HG03439 (cell line): ENCODE measurements at regions not wholly inside any gene's neighbourhood (a gene's known extent, or its start where the extent isn't known, plus 50 kb on each side); places are given as distances from the start of the nearest gene placed in this dataset.
"Not testable (repeated sequence)": the region's sequence is repeated elsewhere in the genome, so short reads cannot be mapped to it uniquely, and the experiment has no call there.

Experiments
- ATAC-seq: cut with Tn5 transposase; IDR thresholded peaks from one replicate; pipeline ENCODE4 v1.9.1; 2021; ENCODE audit warnings: mild to moderate bottlenecking, moderate library complexity; ENCODE audit not compliant: unreplicated experiment

DNA sequence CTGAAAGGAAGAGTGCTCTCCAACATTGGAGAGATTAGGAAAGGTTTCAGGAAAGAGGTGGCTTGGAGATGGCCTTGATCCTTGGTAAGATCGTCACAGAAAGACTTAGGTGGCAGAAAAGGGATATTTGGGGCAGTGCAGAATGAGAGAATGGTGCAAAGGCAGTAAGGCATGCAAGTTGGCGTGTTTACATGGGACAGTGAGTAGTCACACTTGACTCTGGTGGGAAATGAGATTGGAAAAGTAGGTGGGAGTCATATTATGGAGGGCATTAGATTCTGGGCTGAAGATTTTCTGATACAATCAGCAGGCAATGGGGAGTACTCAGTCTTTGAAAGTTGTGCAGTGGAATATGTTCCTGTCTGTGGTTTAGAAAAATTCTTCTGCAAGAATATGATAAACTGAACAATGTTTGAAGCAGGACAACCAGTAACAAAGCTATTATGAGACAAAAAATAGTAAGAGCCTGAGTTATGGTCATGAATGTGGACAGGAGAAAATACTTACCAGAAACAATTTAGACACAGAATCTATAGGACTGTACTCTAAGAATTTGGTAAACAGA is 76.2 kb upstream of the ANKRD55 start:
- no peak for ATAC-seq

DNA sequence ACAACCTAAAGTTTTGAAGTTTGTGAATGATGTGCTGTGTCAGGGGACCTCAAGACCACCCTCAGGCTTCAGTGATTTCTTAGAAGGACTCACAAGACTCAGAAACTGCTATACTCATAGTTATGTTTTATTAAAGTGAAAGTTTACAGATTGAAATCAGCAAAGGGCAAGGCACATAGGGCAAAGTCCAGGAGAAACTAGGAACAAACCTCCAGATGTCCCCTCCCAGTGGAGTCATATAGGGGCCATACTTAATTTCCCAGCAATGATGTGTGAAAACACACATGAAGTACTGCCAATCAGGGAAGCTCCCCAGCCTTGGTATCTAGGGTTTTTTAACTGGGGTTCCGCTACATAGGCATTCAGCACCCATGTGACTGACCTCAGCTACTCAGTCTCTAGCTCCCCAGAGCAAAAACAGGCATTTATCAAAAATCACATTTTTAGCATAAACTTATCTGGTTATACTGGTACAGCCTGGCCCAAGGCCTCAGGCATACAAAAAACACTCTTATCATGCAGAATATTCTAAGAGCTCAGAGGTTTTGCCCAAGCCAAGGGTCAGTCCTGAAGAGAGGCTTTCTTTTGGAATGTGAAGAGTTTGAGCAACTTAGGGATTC is 74.7 kb upstream of the ANKRD55 start:
- no peak for ATAC-seq

DNA sequence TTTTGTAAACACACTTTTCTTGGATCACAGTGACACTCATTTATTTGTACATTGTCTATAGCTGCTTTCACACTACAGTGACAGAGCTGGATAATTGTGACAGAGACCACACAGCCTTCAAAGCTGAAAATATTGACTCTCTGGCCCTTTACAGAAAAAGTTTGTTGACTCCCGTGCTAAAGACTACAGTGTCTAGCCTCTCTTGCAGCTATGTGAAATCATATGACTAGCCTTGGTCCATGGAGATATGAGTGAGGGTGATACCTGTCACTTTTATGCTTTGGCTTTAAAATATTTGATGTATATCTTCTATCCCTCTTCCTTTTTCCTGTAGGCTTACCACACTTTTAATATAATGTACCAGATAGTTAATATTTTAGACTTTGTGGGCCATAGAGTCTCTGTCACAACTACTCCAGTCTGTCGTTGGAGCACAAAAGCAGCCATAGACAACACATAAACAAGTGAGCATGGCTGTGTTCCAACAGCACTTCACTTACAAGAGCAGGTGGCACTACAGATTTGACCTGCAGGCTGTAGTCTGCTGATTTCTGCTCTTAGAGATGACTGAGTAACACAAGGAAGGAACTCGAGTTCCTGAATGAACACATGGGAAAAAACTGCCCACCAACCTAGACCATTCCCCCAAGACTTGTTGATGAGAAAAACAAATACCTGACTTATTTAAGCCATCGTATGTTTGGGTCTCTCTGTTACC is 73.5 kb upstream of the ANKRD55 start:
- ATAC-seq, result no peak

DNA sequence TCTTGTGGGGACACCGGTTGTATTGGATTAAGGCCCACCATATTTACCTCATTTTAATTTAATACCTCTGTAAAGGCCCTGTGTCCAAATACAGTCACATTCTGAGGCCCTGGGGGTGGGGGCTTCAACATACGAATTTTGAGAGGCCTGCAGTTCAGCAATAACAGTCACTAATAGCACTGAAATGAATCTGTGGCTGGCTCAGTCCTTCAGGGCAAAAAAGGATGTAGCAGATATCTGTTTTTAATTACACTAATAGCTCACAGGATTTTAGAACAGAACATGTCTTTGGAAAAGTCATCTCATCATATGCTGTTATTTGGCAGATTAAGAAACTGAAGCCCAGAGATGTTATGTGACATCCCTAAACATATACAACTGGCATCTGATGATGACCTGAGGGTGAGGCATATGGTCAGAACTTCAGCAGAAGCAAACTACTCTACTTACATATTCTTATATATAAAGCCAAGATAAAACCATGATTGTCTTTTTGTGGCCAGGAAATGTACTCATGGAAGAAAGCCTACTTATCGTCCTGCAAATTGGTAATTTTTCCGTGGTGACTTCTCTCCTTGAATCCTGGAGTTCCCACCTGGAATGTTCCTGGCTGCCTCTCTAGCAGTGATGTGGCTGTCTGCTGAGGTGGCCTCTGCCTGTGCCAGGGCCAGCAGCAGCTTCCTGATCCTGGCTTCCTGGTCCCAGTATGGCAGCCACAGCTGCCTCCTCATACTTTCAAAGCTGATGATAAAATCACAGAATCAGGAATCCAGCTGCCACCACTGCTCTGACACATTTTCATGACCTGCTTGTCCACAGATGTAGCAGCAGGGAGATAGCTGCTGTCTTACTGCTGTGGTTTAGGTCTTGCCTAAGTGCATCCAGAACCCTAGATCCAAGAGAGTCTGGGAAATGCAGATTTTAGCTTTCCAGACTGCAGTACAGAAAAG is 72.1 kb upstream of the ANKRD55 start:
- ATAC-seq, result no peak

DNA sequence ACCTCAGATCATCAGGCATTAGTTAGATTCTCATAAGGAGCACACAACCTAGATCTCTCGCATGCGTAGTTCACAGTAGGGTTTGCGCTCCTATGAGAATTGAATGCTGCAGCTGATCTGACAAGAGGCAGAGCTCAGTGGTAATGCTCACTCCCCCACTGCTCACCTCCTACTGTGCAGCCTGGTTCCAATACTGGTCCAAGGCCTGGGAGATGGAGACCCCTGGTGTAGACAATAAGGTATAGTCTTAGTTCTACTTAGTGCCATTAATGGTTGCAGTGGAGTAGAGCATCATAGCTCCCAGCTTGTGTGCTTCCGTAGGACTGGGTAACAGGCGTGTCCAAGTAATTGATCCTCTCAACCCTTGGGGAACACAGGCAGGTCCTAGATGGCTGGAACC is 70.4 kb upstream of the ANKRD55 start:
- no peak for ATAC-seq

DNA sequence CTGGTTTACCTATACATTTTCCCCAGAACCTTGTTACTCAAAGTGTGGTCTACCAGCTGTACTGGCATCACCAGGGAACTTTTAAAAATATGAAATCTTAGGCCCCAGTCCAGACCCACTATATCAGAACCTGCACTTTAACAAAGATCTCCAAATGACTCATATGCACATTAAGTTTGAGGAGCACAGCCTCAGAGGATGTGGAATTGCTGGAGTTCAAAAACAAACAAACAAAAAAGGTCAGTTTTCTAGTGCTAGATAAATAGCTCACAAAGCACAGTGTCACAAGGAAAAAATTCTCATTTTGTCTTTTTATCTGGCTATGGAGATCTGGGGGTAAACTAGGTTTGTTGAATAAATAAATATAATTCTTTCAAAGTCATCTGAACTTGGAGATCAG is 68.9 kb upstream of the ANKRD55 start:
- ATAC-seq, result no peak

DNA sequence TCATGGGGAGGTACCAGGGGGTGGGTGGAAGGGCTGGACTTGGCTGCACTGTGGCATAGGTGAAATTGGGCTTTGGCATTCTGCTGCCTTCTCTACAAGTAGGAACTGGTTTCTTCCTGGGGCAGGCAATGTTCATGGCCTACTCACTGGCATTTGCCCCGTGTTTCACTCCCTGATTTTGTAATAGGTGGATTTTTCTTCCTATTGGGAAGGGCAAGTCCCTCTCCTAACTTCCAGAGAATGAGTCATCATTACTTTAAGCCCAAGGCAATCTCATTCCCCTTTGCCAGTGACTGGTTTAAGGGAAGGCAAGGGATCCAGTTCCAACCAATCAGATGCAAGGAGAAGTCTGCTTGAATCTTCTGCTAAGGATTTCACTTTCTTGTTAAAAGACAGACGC is 67.9 kb upstream of the ANKRD55 start:
- ATAC-seq, result no peak

DNA sequence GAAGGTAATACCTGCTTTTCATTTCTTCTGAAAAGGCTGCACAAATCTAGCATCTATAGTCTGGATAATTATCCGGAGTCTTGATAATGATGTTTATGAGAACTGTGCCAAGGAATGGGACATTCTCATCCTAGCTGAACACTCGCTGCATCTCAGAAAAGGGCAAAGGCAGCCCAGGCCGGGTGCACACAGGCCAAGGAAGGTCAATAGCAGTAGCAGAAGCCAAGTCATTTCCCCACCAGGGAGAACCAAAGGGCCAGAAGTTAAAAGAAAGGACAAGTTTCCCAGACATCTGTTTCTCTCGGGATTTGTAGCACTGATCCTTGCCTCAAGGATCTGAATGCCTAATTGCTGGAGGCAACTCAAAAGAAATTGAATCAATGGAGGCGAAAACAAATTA is 66.1 kb upstream of the ANKRD55 start:
- ATAC-seq, result no peak

DNA sequence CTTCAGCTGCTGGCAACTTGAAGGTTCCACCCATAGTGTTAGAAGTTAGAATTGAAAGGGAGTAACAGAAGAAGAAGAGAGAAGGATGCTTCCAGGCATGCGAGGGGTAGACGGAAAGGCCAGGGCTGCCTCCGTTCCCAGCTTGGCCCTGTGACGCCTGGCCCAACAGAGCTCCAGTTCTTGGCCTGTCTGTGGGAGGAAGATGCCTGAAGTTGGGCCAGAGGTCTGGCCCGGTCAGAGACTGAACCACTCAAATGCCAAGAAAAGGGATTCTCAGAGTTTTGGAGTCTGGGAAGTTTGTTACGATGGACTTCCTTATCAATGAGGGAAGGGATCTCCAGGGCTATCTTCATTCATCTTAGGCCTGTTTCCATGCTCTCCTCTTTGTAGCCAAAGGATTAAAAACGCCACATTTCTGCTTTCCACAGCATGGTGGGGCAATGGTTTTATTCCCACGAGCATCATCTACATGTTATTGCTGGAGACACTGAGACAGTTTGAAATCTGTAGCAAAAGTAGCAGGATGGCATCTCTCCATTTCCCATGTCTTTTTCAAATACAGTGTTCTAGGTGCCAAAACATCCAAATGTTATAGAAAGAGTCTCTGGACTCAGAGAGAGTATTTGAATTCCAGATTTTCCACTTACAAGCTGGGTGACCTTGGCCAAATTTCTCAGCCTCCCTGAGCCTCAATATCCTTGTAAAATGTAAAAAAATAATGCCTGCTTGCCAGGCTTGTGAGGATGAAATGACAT is 65.4 kb upstream of the ANKRD55 start:
- no peak for ATAC-seq

DNA sequence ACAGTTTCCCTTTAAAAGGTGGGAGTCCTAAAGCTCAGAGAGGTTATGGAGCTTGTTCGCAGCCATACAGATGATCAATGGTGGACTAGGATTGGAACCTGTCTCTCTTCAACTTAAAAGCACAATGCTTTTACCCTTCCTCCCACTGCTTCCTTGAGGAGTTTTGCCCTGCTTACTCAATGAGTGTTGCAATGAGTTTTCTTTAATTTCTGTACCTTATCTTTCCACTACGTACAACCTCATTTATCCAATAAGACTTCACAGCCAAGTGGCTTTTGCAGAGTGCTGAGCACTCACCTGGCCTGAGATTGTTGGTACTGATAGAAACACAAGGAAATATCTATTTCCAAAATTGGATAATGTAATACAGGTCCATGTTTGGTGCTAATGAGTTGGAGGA is 64.7 kb upstream of the ANKRD55 start:
- no peak for ATAC-seq

DNA sequence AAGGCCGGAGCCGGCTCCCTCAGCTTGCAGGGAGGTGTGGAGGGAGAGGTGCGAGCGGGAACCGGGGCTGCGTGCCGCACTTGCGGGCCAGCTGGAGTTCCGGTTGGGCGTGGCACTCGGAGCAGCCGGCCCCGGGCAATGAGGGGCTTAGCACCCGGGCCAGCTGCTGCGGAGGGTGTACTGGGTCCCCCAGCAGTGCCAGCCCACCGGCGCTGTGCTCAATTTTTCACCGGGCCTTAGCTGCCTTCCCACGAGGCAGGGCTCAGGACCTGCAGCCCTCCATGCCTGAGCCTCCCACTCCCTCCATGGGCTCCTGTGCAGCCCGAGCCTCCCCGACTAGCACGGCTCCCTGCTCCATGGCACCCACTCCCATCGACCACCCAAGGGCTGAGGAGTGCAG is 62.2 kb upstream of the ANKRD55 start:
- ATAC-seq, result not testable (repeated sequence)

DNA sequence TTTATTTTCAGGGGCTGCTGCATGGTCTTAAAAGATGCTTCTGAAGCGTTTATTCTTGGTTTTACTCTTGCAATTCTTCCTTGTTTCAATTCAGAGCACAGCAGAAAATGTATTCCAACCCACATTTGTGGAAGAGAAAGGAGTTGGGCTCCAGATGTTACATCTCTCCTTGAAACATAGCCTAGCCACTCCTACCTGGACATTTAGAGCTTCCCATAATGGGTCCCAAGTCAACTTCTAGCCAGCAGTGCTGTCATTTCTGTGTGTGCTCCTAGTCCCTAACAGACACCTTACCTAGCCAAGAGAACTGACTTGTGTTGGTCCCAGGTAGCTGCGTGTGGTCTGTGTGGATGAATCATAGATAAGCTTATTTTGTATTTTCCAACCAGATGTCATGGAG is 61.2 kb upstream of the ANKRD55 start:
- no peak for ATAC-seq

DNA sequence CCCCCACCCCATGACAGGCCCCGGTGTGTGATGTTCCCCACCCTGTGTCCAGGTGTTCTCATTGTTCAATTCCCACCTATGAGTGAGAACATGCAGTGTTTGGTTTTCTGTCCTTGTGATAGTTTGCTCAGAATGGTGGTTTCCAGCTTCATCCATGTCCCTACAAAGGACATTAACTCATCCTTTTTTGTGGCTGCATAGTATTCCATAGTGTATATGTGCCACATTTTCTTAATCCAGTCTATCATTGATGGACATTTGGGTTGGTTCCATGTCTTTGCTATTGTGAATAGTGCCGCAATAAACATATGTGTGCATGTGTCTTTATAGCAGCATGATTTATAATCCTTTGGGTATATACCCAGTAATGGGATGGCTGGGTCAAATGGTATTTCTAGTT is 59.7 kb upstream of the ANKRD55 start:
- ATAC-seq, result not testable (repeated sequence)

DNA sequence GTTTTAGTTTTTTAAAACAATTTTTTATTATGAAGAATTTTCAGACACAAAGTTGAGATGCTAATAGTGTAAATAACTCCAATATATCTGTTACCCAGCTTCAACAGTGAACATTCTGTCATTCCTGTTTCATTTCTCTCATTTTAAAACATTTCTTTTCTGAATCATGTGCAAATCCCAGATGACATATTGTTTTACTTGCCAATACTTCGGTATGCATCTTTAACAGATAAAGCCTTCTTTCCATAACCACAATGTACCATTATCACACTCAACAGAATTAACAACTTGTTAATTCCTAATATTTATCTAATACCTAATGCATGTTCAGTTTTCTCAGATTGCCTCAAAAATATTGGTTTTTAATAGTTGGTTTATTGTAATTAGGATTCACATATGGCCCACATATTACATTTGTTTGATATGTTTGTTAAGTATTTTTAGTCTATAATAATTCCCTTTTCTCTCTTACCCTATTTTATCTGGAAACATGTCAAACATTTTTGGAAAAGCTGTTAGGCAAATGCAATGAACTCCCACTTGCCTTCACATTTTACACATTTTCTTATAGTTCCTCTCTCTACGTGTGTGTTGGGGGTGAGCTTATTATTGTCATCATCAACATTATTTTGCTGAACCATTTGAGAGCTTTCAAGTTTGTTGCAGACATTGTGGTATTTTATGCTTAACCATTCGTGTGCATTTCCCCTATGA is 58.7 kb upstream of the ANKRD55 start:
- ATAC-seq, result no peak

DNA sequence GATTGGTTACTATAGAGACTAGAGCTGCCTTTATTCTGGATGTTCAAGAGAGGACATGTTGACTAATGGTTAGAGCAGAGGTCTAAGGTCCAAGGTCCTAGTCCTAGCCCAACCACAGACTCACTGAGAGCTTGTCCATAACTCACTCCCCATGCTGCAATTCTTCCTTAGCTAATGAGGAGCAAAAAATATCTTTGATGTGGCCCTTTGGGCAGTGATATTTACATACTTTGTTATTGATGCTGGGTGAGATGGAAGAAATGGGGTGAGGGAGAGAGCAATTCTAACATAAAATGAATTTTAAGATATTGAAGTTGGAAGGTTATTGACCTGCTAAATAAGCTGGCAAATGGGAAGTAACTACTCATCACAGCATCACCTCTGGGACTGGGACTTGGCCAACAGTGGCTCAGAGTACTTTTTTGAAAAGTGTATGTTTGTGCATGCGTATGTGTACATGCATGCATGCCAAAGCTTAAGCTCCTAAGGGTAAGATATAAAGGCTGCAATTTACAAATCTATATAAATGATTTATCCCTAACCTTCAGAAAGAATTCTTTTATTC is 58.0 kb upstream of the ANKRD55 start:
- ATAC-seq, result no peak

DNA sequence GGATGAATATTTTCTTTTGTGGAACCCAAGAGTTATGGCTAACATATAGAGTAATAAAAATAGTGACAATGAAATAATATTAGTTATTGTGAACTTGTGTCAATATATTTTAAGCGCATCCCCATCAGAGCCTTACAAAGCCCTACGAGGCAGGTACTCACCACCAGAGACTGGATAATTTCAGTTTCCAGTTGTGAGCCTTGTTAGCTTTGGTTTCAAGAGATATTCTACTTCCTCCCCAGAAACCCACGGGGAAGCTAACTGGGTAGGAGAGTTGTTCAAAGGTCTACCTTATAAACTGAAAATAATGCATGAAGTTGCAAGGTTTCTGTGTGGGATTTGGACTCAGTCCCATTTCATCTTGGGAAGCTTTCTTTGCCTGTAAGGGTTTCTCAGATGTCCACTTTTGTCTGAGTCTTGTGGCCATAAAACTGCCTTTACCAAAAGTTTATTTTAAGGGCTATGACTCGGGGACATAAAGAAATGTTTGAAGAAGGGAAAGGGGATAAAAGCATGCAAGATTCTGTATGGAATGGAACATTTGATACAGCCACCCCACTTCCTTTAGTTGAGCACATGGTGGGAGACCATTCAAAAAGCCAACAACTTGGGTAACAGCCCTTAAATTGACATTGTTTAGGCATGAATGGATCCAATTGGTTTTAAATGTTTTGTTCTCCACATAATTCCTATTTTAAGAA is 57.4 kb upstream of the ANKRD55 start:
- no peak for ATAC-seq

DNA sequence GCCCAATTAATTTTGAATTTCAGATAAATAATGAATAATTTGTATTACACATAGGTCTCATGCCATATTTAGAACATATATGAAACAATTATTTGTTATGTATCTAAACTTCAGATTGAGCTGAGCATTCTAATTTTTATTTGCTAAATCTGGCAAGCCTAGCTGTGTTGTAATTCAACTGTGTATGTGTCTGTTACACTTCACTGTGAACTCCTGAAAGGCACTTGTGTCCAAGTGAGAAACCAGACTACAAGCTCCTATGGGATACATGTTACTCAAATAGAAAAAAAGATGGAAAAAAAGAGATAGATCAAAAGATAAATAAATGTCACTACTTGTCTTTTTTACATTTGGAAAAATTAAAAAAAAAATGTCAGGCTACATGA is 56.5 kb upstream of the ANKRD55 start:
- no peak for ATAC-seq

DNA sequence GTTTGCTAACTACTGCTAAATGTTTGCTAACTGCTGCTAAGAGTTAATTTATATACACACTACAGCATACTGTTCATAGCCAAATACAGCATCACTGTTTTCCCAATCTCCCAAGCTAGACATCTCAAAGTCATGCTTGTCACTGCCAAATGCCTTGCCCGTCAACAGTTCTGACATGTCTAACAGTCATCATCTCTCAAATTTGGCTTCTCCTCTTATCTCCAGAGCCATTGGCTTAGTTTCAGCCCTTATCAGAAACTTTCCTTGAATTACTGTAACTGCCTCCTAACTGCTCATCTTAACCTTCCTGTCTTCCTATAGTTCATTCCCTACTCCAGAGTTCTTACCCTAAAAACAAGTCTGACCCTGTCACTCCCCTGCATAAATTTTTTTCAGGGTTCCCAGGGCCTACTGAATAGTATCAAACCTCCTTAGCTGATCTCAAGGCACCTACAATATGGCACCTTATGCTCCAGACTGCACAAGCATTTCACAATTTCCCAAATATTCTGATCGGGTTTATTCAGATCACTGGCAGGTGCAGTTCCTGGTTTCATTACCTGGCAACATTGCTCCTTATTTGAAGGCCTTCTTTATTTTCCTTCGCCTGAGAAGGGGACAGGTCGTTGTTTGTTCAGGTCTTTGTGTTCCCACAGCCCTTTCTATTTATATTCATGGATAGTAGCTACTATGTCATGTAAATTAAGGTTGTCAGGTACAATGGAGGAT is 55.9 kb upstream of the ANKRD55 start:
- no peak for ATAC-seq
